Liver (tissue), 8 donors: ENCODE measurements at regions not wholly inside any gene's neighbourhood (a gene's known extent, or its start where the extent isn't known, plus 50 kb on each side); places are given as distances from the start of the nearest gene placed in this dataset.

Experiments used
- DNase-seq: peaks from one replicate; pipeline ENCODE4 v3.0.0-alpha.2; 2017; ENCODE audit warnings: low spot score
- H3K27ac ChIP-seq, 2 donors: one replicate each; pipeline ENCODE4 v1.7.0; 2013; ENCODE audit warnings: inconsistent platforms in 2 of 2, low read length in 2 of 2, control low read depth in 1 of 2, low read depth in 1 of 2, mild to moderate bottlenecking in 1 of 2
- H3K27me3 ChIP-seq, 4 donors: one replicate each; pipeline versions ENCODE4 v1.6.1 to v1.7.0; 2013; ENCODE audit warnings: low read length in 3 of 4, inconsistent platforms in 1 of 4, mild to moderate bottlenecking in 1 of 4, moderate library complexity in 1 of 4; ENCODE audit not compliant: control insufficient read depth in 4 of 4, insufficient read depth in 4 of 4
- H3K36me3 ChIP-seq, 4 donors: one replicate each; pipeline versions ENCODE4 v1.6.1 to v1.7.0; 2013; ENCODE audit warnings: low read length in 3 of 4, mild to moderate bottlenecking in 3 of 4, low read depth in 1 of 4, moderate library complexity in 1 of 4; ENCODE audit not compliant: control insufficient read depth in 4 of 4, insufficient read depth in 3 of 4
- H3K4me1 ChIP-seq, 4 donors: one replicate each; pipeline versions ENCODE4 v1.6.1 to v1.7.0; 2013; ENCODE audit warnings: low read length in 3 of 4, mild to moderate bottlenecking in 3 of 4, moderate library complexity in 1 of 4; ENCODE audit not compliant: control insufficient read depth in 4 of 4, insufficient read depth in 4 of 4
- H3K4me3 ChIP-seq, 3 donors: one replicate each; pipeline versions ENCODE4 v1.6.1 to v1.7.0; 2013; ENCODE audit warnings: low read length in 3 of 3, control low read depth in 1 of 3, low read depth in 1 of 3, mild to moderate bottlenecking in 1 of 3
- H3K9ac ChIP-seq, 2 donors: one replicate each; pipeline ENCODE4 v1.7.0; 2013; ENCODE audit warnings: low read length in 2 of 2, mild to moderate bottlenecking in 2 of 2, moderate library complexity in 2 of 2, control low read depth in 1 of 2, low read depth in 1 of 2
- H3K9me3 ChIP-seq, 4 donors: one replicate each; pipeline versions ENCODE4 v1.6.1 to v1.7.0; 2013; ENCODE audit warnings: low read length in 3 of 4; ENCODE audit not compliant: control insufficient read depth in 4 of 4
- ATF3 ChIP-seq: IDR thresholded peaks from 2 replicates; pipeline ENCODE4 v1.6.1; 2016; ENCODE audit warnings: antibody characterized with exemption
- CTCF ChIP-seq: fragments of 150-350 bp; IDR thresholded peaks from 2 replicates; pipeline ENCODE4 v1.5.1; 2017; ENCODE audit warnings: improper control_type of control experiment, low read depth, low read length; ENCODE audit not compliant: missing input control
- EGR1 ChIP-seq, 2 donors: IDR thresholded peaks; 2 replicates each; pipeline ENCODE4 v1.6.1; 2016 to 2018; ENCODE audit warnings: antibody characterized with exemption in 2 of 2, low read depth in 2 of 2
- FOXA1 ChIP-seq: IDR thresholded peaks from 2 replicates; pipeline ENCODE4 v1.6.1; 2016; ENCODE audit warnings: antibody characterized with exemption
- FOXA2 ChIP-seq: IDR thresholded peaks from 2 replicates; pipeline ENCODE4 v1.6.1; 2016; ENCODE audit warnings: antibody characterized with exemption
- GABPA ChIP-seq, 2 donors: IDR thresholded peaks in 1 of 2; conservative IDR thresholded peaks in 1 of 2; 2 replicates each; pipeline ENCODE4 v1.6.1; 2016; ENCODE audit warnings: antibody characterized with exemption in 2 of 2, mild to moderate bottlenecking in 1 of 2, moderate library complexity in 1 of 2
- HNF4A ChIP-seq, 2 donors: conservative IDR thresholded peaks; 2 replicates each; pipeline ENCODE4 v1.6.1; 2016; ENCODE audit warnings: antibody characterized with exemption in 2 of 2, mild to moderate bottlenecking in 2 of 2
- HNF4G ChIP-seq: IDR thresholded peaks from 2 replicates; pipeline ENCODE4 v1.6.1; 2016; ENCODE audit warnings: antibody characterized with exemption
- JUND ChIP-seq, 2 donors: IDR thresholded peaks; 2 replicates each; pipeline ENCODE4 v1.6.1; 2016; ENCODE audit warnings: antibody characterized with exemption in 2 of 2
- MAX ChIP-seq: IDR thresholded peaks from 2 replicates; pipeline ENCODE4 v1.6.1; 2016; ENCODE audit warnings: antibody characterized with exemption
- NR2F2 ChIP-seq: IDR thresholded peaks from 2 replicates; pipeline ENCODE4 v1.6.1; 2016; ENCODE audit warnings: antibody characterized with exemption
- RAD21 ChIP-seq, 2 donors: IDR thresholded peaks; 2 replicates each; pipeline ENCODE4 v1.6.1; 2016; ENCODE audit warnings: antibody characterized with exemption in 2 of 2, mild to moderate bottlenecking in 2 of 2
- REST ChIP-seq: IDR thresholded peaks from 2 replicates; pipeline ENCODE4 v1.6.1; 2016; ENCODE audit warnings: antibody characterized with exemption, mild to moderate bottlenecking
- RXRA ChIP-seq, 2 donors: IDR thresholded peaks; 2 replicates each; pipeline ENCODE4 v1.6.1; 2017 to 2018; ENCODE audit warnings: antibody characterized with exemption in 2 of 2, mild to moderate bottlenecking in 1 of 2
- SP1 ChIP-seq: IDR thresholded peaks from 2 replicates; pipeline ENCODE4 v1.6.1; 2018; ENCODE audit warnings: antibody characterized with exemption, mild to moderate bottlenecking
- TAF1 ChIP-seq: conservative IDR thresholded peaks from 2 replicates; pipeline ENCODE4 v1.6.1; 2016; ENCODE audit warnings: antibody characterized with exemption, mild to moderate bottlenecking
- YY1 ChIP-seq: IDR thresholded peaks from 2 replicates; pipeline ENCODE4 v1.6.1; 2016; ENCODE audit warnings: antibody characterized with exemption, mild to moderate bottlenecking
- ZBTB33 ChIP-seq: IDR thresholded peaks from 2 replicates; pipeline ENCODE4 v1.6.1; 2016; ENCODE audit warnings: antibody characterized with exemption
- WGBS: extraction: QIAGEN DNeasy Blood & Tissue Kit; methylation state at CpG from one replicate; pipeline ENCODE4 v1.1.7; 2013; 5-methylcytosine and 5-hydroxymethylcytosine counted together
- donor health status: healthy.
- donor health status: healthy.
- donor health status: healthy.
- donor health status: healthy.
- donor health status: healthy.

GRCh38 chr5:171582849-171583248 is 163.4 kb downstream of the FGF18 start:
- no peak overlapping the region for H3K27ac ChIP-seq
- H3K9me3 ChIP-seq, result no peaks in the 10 kb centered on the region
- no peak overlapping the region for H3K9ac ChIP-seq
- H3K4me1 ChIP-seq, result no peaks in the 10 kb centered on the region
- 86% methylated on average over 5 of the region's 5 CpGs for WGBS
- no peaks in the 10 kb centered on the region for H3K36me3 ChIP-seq
- H3K4me3 ChIP-seq, result no peak overlapping the region
- TF ChIP-seq FOXA2 (no peak), SP1 (no peak), HNF4G (no peak), GABPA (IDR thresholded peaks at IDR 0.05 in 1 of 2, conservative IDR thresholded peaks at IDR 0.05 in 1 of 2) (no peak), CTCF (no peak), ZBTB33 (no peak), EGR1 (IDR thresholded peaks at IDR 0.05; ENCODE audit: low read depth in 2 of 2) (no peak), ATF3 (no peak), MAX (no peak), HNF4A (conservative IDR thresholded peaks at IDR 0.05) (no peak), FOXA1 (no peak)
- DNase-seq, result no peak
- no peaks in the 10 kb centered on the region for H3K27me3 ChIP-seq

GRCh38 chr5:171585981-171586380 is 166.5 kb downstream of the FGF18 start:
- H3K27ac ChIP-seq, result no peak overlapping the region
- no peak overlapping the region for H3K4me3 ChIP-seq
- no peaks in the 10 kb centered on the region for H3K27me3 ChIP-seq

GRCh38 chr5:171586436-171586835 is 167.0 kb downstream of the FGF18 start:
- WGBS, result 60% methylated on average over 4 of the region's 4 CpGs
- DNase-seq, result no peak
- H3K4me3 ChIP-seq, result no peak overlapping the region
- H3K36me3 ChIP-seq, result no peaks in the 10 kb centered on the region
- no peaks in the 10 kb centered on the region for H3K9me3 ChIP-seq
- H3K4me1 ChIP-seq, result no peaks in the 10 kb centered on the region
- no peaks in the 10 kb centered on the region for H3K27me3 ChIP-seq
- no peak for TF ChIP-seq RAD21 (IDR thresholded peaks at IDR 0.05)
- no peak for TF ChIP-seq MAX
- no peak for TF ChIP-seq FOXA2
- no peak for TF ChIP-seq TAF1
- TF ChIP-seq CTCF, result no peak
- TF ChIP-seq REST, result no peak
- TF ChIP-seq JUND (IDR thresholded peaks at IDR 0.05), result peak in 1 of 2 donors; percentile 35
- peak in 1 of 2 donors; percentile 8 for TF ChIP-seq HNF4A (conservative IDR thresholded peaks at IDR 0.05)
- TF ChIP-seq GABPA (IDR thresholded peaks at IDR 0.05 in 1 of 2, conservative IDR thresholded peaks at IDR 0.05 in 1 of 2), result no peak
- TF ChIP-seq FOXA1, result no peak
- H3K27ac ChIP-seq, result no peak overlapping the region
- no peak overlapping the region for H3K9ac ChIP-seq

More at GRCh38 chr5:171585981-171586380, 166.5 kb downstream of the FGF18 start:
- no peak for DNase-seq
- WGBS, result 83% methylated on average over 9 of the region's 9 CpGs
- TF ChIP-seq HNF4A (conservative IDR thresholded peaks at IDR 0.05) (no peak), YY1 (no peak), JUND (IDR thresholded peaks at IDR 0.05) (no peak), RXRA (IDR thresholded peaks at IDR 0.05) (no peak), NR2F2 (no peak)
- H3K9ac ChIP-seq, result no peak overlapping the region
- H3K9me3 ChIP-seq, result no peaks in the 10 kb centered on the region
- no peaks in the 10 kb centered on the region for H3K36me3 ChIP-seq
- H3K4me1 ChIP-seq, result no peaks in the 10 kb centered on the region
